ENCODE measurements at regions not wholly inside any gene's neighbourhood (a gene's known extent, or its start where the extent isn't known, plus 50 kb on each side); places are given as distances from the start of the nearest gene placed in this dataset.

DNA sequence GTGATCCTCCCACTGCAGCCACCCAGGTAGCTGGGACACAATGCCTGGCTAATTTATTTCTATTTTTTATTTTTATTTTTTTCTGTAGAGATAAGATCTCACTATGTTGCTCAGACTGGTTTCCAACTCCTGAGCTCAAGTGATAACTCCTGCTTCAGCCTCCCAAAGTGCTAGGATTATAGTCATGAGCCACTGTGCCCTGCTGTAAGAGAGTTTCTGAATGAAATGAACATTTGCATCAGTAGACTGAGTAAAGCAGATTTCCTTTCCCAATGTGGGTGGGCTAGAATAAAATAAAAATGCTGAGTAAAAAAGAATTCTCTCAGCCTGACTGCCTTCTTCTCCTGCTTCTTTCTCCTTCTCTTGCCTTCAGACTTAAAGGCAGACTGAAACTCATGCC lies 555.4 kb upstream of the PITX2 start:
- Histone ChIP-seq H3K4me3 (ENCODE audit: low read length) (no peak overlapping the region), H3K4me1 (ENCODE audit: control insufficient read depth, low read depth, low read length) (no peaks in the 10 kb centered on the region), H3K9me3 (ENCODE audit: control insufficient read depth, low read depth, low read length) (no peaks in the 10 kb centered on the region), H3K27ac (ENCODE audit: low read length) (no peak overlapping the region), H3K9ac (ENCODE audit: low read length) (no peak overlapping the region), H3K36me3 (ENCODE audit: control insufficient read depth, low read depth, low read length) (no peaks in the 10 kb centered on the region), H3K27me3 (ENCODE audit: control insufficient read depth, insufficient read depth, low read length) (no peaks in the 10 kb centered on the region)

DNA sequence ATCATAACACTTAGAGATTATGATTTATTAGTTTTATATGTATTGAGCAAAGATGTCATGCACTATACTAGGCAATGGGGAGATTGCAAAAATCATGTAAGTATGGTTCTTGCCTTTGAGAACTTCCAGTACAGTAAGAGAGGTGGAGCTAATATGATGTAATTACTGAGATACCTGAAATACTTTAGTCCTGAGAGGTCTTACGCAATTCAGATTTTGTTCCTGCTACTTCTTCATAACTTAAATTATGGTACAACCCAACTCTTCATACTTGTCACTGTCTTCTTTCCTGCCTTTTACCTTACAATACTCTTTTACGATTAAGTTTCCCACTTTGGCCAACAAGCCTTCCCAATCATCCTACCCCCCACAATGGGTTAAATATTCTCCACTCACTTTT lies 564.2 kb upstream of the PITX2 start:
- H3K4me1 ChIP-seq (ENCODE audit: control insufficient read depth, low read depth, low read length) = no peaks in the 10 kb centered on the region
- no peaks in the 10 kb centered on the region for H3K27me3 ChIP-seq (ENCODE audit: control insufficient read depth, insufficient read depth, low read length)
- H3K27ac ChIP-seq (ENCODE audit: low read length) = no peak overlapping the region
- H3K9me3 ChIP-seq (ENCODE audit: control insufficient read depth, low read depth, low read length) = no peaks in the 10 kb centered on the region
- no peak overlapping the region for H3K4me3 ChIP-seq (ENCODE audit: low read length)
- no peak overlapping the region for H3K9ac ChIP-seq (ENCODE audit: low read length)
- no peaks in the 10 kb centered on the region for H3K36me3 ChIP-seq (ENCODE audit: control insufficient read depth, low read depth, low read length)

DNA sequence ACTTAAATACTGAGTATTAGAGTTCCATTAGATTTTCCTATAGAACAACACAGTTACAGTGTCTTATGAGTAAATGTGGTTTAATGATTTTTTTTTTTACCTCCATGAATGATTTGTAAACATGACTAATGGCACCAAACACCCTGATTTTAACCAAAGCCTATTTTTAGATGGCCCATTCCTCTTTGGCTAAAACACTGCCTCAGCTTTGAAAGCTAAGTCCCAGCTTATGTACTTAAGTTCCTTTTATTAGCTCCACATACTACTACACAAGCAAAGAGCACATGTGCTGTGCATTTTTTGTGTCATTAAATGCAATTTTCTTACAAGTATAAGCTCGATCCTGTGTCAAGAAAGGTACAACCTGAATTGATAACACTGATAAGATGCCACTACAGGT lies 575.6 kb upstream of the PITX2 start:
- no peaks in the 10 kb centered on the region for H3K36me3 ChIP-seq (ENCODE audit: control insufficient read depth, low read depth, low read length)
- no peak overlapping the region for H3K27ac ChIP-seq (ENCODE audit: low read length)

DNA sequence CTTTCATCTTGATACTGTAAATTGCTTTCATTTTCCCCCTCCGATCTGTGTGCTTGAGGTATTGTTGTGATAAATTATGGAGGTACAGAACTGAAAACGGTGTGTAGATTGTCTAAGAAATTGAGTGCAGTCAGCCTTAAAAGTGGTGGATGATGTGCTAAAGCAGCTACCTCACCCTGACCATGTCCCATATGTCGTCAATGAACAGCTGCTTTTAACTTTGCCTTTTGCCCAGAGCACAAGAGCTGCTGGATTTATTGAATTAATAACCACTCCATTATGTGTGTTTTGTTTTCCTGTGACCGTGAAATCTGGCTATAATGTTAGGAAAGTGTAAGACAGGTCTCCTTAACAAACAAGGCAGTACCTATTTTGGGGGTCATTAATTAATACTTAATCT lies 581.9 kb upstream of the PITX2 start:
- no peak overlapping the region for H3K27ac ChIP-seq (ENCODE audit: low read length)
- H3K27me3 ChIP-seq (ENCODE audit: control insufficient read depth, insufficient read depth, low read length) = no peaks in the 10 kb centered on the region
- H3K9ac ChIP-seq (ENCODE audit: low read length) = no peak overlapping the region
- peaks cover 17% of the 10 kb centered on the region for H3K4me1 ChIP-seq (ENCODE audit: control insufficient read depth, low read depth, low read length)
- no peaks in the 10 kb centered on the region for H3K36me3 ChIP-seq (ENCODE audit: control insufficient read depth, low read depth, low read length)
- no peak overlapping the region for H3K4me3 ChIP-seq (ENCODE audit: low read length)
- H3K9me3 ChIP-seq (ENCODE audit: control insufficient read depth, low read depth, low read length) = no peaks in the 10 kb centered on the region

More for the DNA sequence above, 575.6 kb upstream of the PITX2 start:
- Histone ChIP-seq H3K9me3 (ENCODE audit: control insufficient read depth, low read depth, low read length) (no peaks in the 10 kb centered on the region), H3K4me1 (ENCODE audit: control insufficient read depth, low read depth, low read length) (no peaks in the 10 kb centered on the region), H3K27me3 (ENCODE audit: control insufficient read depth, insufficient read depth, low read length) (no peaks in the 10 kb centered on the region), H3K9ac (ENCODE audit: low read length) (no peak overlapping the region), H3K4me3 (ENCODE audit: low read length) (no peak overlapping the region)

DNA sequence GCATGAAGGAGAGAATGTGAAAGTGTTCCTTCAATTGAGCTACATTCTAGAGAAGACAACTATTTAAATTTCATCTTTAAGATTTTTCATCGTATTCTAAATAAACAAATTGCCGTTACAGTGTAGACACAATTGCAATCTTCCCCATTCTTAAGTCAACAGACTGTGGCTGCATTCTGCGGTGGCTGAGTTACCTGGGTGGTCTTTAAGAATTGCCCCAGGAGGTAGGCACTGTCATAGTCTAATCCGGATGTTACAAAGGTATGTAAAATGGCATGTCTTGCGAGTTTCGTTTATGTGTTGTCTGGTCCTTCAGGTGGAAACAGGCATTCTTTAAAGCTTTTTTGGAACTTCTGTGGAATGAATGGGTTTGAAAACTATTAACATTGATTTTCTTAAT lies 586.1 kb upstream of the PITX2 start:
- Histone ChIP-seq H3K4me1 (ENCODE audit: control insufficient read depth, low read depth, low read length) (peaks cover 20% of the 10 kb centered on the region), H3K9ac (ENCODE audit: low read length) (no peak overlapping the region), H3K36me3 (ENCODE audit: control insufficient read depth, low read depth, low read length) (no peaks in the 10 kb centered on the region), H3K27me3 (ENCODE audit: control insufficient read depth, insufficient read depth, low read length) (no peaks in the 10 kb centered on the region), H3K9me3 (ENCODE audit: control insufficient read depth, low read depth, low read length) (no peaks in the 10 kb centered on the region), H3K4me3 (ENCODE audit: low read length) (peak overlapping the region; percentile 33), H3K27ac (ENCODE audit: low read length) (no peak overlapping the region)

DNA sequence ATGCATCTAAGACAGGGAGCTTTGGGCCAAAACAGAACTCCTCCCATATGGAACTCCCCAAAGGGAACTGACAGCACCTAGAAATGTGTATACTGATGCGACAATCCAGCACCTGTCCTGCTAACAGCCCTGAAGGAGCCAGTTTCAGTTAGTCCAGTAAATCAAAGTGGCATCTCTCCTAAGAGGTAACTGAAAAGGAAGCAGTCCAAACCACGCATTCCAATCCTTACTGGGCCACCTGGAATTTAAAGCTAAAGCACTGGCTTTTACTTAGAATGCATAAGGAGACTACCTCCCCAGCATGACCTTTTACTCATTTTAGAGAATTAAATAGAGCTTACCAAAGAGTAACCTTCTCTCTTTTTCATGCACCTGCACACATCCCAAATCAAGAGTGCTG lies 586.8 kb upstream of the PITX2 start:
- H3K36me3 ChIP-seq (ENCODE audit: control insufficient read depth, low read depth, low read length) = no peaks in the 10 kb centered on the region
- H3K27me3 ChIP-seq (ENCODE audit: control insufficient read depth, insufficient read depth, low read length) = no peaks in the 10 kb centered on the region
- H3K9ac ChIP-seq (ENCODE audit: low read length) = no peak overlapping the region
- H3K9me3 ChIP-seq (ENCODE audit: control insufficient read depth, low read depth, low read length) = no peaks in the 10 kb centered on the region
- no peak overlapping the region for H3K4me3 ChIP-seq (ENCODE audit: low read length)
- H3K4me1 ChIP-seq (ENCODE audit: control insufficient read depth, low read depth, low read length) = peaks cover 20% of the 10 kb centered on the region
- no peak overlapping the region for H3K27ac ChIP-seq (ENCODE audit: low read length)

DNA sequence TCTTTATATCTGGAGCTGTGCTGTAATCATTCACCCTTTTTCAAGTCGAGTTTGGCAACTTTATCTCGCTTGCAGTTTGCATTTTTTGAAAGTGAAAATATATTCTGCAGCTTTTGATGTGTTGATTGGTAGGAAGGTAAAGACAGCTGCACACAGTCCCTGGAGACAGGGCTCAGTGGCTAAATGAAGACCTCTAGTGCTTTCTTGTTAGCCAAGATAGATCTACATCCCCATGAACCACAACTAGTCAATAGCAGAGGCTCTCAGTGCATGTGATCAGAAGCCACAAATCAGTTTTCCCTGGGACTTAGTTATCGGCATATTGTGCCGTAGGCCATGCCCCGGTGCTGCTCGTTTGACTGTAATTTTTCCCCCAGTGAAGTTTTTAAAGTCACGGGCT lies 587.7 kb upstream of the PITX2 start:
- Histone ChIP-seq H3K27ac (ENCODE audit: low read length) (no peak overlapping the region), H3K4me3 (ENCODE audit: low read length) (no peak overlapping the region), H3K27me3 (ENCODE audit: control insufficient read depth, insufficient read depth, low read length) (no peaks in the 10 kb centered on the region), H3K9me3 (ENCODE audit: control insufficient read depth, low read depth, low read length) (no peaks in the 10 kb centered on the region), H3K36me3 (ENCODE audit: control insufficient read depth, low read depth, low read length) (no peaks in the 10 kb centered on the region), H3K4me1 (ENCODE audit: control insufficient read depth, low read depth, low read length) (peaks cover 20% of the 10 kb centered on the region), H3K9ac (ENCODE audit: low read length) (no peak overlapping the region)

DNA sequence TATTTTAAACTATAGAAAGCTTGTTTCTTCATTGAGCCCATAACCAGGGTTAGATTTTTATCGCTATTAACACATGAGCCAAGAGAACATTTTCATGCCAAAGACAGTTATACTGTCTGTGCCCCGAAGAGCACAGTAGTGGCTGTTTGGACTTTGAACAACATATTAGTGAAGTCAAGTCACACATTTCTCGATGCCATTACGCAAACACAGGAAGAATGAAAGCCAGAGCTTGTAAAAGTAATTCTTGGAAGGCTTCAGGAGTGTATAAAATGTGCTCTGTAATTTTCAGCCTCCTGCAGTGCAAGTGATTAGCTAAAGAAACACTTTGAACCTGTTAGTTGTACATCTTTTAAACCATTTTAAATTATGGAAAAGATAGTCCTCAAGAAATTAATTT lies 590.7 kb upstream of the PITX2 start:
- no peaks in the 10 kb centered on the region for H3K27me3 ChIP-seq (ENCODE audit: control insufficient read depth, insufficient read depth, low read length)
- no peak overlapping the region for H3K9ac ChIP-seq (ENCODE audit: low read length)
- no peaks in the 10 kb centered on the region for H3K36me3 ChIP-seq (ENCODE audit: control insufficient read depth, low read depth, low read length)
- H3K4me1 ChIP-seq (ENCODE audit: control insufficient read depth, low read depth, low read length) = peaks cover 16% of the 10 kb centered on the region
- H3K9me3 ChIP-seq (ENCODE audit: control insufficient read depth, low read depth, low read length) = no peaks in the 10 kb centered on the region
- H3K4me3 ChIP-seq (ENCODE audit: low read length) = no peak overlapping the region
- no peak overlapping the region for H3K27ac ChIP-seq (ENCODE audit: low read length)

DNA sequence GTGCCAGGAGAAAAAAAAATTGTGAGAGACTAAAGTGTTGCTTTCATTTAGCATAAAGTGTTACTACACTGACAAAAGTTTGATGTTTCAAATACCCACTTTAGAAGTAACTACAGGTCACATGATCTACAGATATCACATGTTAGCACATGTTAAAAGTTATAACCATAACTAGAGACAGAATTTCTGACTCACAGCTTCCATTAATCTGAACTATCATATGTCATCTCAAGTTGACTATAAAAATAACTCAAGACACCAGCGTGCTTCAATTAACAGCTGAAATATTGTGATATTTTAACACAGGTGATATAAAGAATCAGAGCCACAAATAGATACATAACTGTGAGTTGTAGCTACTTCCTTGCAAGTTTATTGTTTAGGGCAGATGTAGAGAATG lies 591.5 kb upstream of the PITX2 start:
- H3K27ac ChIP-seq (ENCODE audit: low read length) = no peak overlapping the region
- H3K9ac ChIP-seq (ENCODE audit: low read length) = no peak overlapping the region
- H3K36me3 ChIP-seq (ENCODE audit: control insufficient read depth, low read depth, low read length) = no peaks in the 10 kb centered on the region
- no peak overlapping the region for H3K4me3 ChIP-seq (ENCODE audit: low read length)
- H3K27me3 ChIP-seq (ENCODE audit: control insufficient read depth, insufficient read depth, low read length) = no peaks in the 10 kb centered on the region
- no peaks in the 10 kb centered on the region for H3K9me3 ChIP-seq (ENCODE audit: control insufficient read depth, low read depth, low read length)
- H3K4me1 ChIP-seq (ENCODE audit: control insufficient read depth, low read depth, low read length) = peaks cover 10% of the 10 kb centered on the region

DNA sequence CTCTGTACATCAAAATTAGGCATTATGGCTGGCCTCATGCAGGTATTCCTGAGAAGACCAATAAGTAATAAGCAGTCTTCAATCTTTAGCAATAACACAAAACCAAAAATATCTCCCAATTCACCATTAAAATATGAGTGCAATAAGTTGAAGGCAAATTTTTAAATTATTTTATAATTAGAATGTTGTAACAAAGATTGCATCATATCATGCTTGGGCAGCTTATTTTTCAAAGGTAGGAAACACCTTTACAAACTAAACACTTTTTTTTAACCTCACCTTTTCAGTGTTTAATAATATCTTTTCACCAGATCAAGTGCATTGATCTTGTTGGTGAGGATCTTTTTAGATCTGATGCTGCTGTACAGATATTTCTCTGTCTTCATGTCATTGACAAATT lies 592.9 kb upstream of the PITX2 start:
- Histone ChIP-seq H3K36me3 (ENCODE audit: control insufficient read depth, low read depth, low read length) (no peaks in the 10 kb centered on the region), H3K9ac (ENCODE audit: low read length) (no peak overlapping the region), H3K27ac (ENCODE audit: low read length) (no peak overlapping the region), H3K4me1 (ENCODE audit: control insufficient read depth, low read depth, low read length) (peaks cover 5% of the 10 kb centered on the region), H3K27me3 (ENCODE audit: control insufficient read depth, insufficient read depth, low read length) (no peaks in the 10 kb centered on the region), H3K4me3 (ENCODE audit: low read length) (no peak overlapping the region), H3K9me3 (ENCODE audit: control insufficient read depth, low read depth, low read length) (no peaks in the 10 kb centered on the region)

DNA sequence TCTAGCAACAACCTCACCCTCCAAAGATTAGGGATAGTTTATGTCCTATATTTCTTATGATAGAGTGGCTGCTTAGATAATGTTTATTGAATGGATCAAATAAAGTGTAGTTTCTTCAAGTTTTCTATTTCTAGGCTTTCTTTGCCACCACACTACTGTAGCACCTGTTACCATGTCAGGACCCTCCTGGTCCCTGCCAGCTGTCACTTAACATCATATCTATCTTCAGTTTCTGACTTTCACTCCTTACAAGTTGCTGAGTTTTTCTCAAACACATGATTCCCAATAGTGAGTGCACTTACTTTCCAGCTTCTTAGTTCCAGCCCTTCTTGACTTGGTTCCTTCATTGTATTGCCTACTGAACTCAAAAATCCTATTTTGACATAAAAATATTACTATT lies 593.9 kb upstream of the PITX2 start:
- Histone ChIP-seq H3K36me3 (ENCODE audit: control insufficient read depth, low read depth, low read length) (no peaks in the 10 kb centered on the region), H3K9ac (ENCODE audit: low read length) (no peak overlapping the region), H3K4me1 (ENCODE audit: control insufficient read depth, low read depth, low read length) (peaks cover 5% of the 10 kb centered on the region), H3K27me3 (ENCODE audit: control insufficient read depth, insufficient read depth, low read length) (no peaks in the 10 kb centered on the region), H3K9me3 (ENCODE audit: control insufficient read depth, low read depth, low read length) (no peaks in the 10 kb centered on the region), H3K4me3 (ENCODE audit: low read length) (no peak overlapping the region), H3K27ac (ENCODE audit: low read length) (no peak overlapping the region)

DNA sequence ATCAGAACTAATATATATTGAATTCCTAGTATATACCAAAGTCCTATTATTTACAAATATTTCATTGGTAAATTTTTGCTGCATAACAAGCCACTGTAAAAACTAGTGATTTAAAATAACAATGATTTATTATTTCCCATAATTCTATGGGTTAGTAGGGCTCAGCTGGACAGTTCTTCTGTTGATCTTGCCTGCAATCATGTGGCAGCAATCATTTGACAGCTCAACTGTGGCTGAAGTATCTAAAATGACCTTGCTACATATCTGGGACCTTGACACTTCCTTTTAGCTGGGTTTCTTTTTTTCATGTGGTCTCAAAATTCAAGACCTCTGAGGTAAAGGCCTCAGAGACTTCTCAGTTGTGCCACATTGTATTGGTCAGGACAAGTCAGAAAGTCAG lies 598.5 kb upstream of the PITX2 start:
- Histone ChIP-seq H3K4me3 (ENCODE audit: low read length) (no peak overlapping the region), H3K9me3 (ENCODE audit: control insufficient read depth, low read depth, low read length) (no peaks in the 10 kb centered on the region), H3K4me1 (ENCODE audit: control insufficient read depth, low read depth, low read length) (peaks cover 11% of the 10 kb centered on the region), H3K27me3 (ENCODE audit: control insufficient read depth, insufficient read depth, low read length) (no peaks in the 10 kb centered on the region), H3K27ac (ENCODE audit: low read length) (no peak overlapping the region), H3K36me3 (ENCODE audit: control insufficient read depth, low read depth, low read length) (no peaks in the 10 kb centered on the region), H3K9ac (ENCODE audit: low read length) (no peak overlapping the region)
